LoVo (cell line): ENCODE measurements at regions not wholly inside any gene's neighbourhood (a gene's known extent, or its start where the extent isn't known, plus 50 kb on each side); places are given as distances from the start of the nearest gene placed in this dataset.

ENCODE experiments used
- DNase-seq: peaks from one replicate; pipeline ENCODE4 v3.0.0-alpha.2; 2016; ENCODE audit warnings: low spot score

GRCh38 chr3:82940124-82940523 lies 1178.7 kb upstream of the GBE1 start:
- DNase-seq: no peak

DNA sequence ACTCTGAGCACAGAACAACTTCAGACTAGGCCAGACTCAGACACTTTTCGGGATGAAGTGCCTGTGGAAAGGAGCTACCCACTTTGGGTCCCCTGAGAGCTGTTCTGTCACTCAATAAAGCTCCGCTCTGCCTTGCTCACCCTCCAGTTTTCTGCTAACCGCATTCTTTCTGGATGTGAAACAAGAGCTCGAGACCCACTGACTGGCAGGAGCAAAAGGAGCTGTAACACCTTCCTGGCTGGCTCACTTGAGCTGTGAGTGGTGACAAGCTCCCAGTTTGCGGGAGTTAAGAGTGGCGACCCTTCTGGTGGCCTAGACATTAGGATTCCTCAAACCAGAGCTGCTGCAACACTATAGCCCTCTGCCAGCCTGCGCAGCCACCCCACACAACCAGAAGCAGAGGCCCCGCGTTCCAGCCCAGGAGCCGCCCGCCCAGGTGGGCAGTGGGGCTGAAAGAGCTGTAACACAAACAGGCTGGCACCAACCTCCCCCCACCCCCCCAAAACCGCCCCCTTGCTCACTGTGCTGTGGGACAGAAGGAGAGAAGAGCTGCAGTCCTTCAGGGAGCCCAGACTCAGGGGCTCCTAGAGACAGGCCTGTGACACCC lies 1178.1 kb upstream of the GBE1 start:
- no peak for DNase-seq

DNA sequence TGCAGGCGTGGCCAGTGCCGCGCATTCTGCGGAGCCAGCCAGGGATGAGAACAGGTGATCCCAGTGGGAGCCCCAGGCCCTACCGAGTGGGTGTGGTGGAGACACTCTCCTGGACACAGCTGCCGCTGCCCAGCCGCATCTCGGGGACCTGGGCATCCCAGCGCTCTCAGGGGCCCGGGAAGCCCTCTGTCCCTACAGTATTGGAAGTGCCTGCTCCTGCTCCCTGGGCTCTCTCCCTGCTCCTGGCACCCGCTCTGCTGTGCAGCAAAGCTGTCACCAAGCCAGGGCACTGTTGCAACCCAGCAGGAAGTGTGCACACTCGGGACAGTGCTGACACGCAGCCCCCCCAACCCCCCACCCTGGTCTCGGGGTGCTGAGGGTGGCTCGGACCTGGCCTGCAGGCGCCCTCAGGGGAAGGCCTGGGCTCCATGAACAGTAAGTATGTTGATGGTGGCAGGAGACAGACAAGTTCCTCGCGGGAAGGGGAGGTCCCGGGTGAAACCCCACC lies 1177.4 kb upstream of the GBE1 start:
- DNase-seq: no peak

- no peak for DNase-seq
Observed at GRCh38 chr3:82927309-82928253, 1166.1 kb upstream of the GBE1 start.

DNA sequence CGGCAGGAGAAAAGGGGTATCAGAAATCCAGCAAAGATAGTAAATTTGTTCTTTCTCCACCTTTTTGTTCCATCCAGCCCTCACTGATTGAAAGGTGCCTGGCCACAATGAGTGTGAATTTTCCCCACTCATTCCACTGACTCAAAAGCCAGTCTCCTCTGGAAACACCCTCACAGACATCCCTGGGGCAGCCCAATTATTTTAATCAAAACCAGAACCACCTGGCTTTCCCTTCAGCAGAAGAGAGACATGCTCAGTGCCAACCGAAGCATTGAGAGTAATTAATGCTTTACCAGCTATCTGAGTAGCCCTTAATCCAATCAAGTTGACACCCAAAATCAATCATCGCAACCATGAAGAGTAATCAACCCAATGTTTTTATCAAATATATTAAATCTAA lies 1129.6 kb upstream of the GBE1 start:
- DNase-seq: no peak

DNA sequence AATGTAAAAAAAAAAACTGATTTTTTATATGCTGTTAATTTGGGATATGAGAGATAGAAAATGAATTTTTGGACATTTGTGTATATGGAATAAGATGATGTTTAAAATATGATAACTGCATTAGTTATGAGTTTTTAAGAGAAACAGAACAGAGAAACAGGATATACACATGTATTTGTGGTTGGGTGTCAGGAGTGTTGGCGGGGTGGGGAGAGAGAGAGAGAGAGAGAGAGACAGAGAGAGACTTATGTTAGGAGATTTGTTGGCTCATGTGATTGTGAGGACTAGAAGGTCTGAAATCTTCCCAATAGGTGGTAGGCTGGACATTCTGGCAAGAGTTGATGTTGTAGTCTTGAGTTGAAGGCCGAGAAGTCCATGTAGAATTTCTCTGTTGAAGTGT lies 1121.6 kb upstream of the GBE1 start:
- DNase-seq: no peak

- no peak for DNase-seq
Observed at GRCh38 chr3:82875401-82875800, 1114.0 kb upstream of the GBE1 start.

DNA sequence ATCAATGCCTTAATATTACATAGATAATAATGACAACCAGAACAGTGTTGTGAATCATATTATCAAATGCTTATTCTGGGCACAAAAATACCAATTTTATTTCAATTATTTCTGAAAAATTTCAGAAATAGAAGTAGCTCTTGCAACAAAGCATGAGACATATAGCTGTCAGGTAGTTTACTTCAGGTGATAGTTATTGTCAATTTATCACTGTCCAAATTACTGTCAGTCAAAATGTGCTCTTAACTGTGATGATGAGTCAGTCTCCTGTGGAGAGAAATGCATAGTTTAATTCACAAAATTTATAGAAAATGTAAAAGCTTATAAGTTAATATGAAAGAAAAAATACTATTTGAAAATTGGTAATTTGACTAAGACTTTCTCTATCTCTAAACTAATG lies 1078.4 kb upstream of the GBE1 start:
- DNase-seq: no peak

DNA sequence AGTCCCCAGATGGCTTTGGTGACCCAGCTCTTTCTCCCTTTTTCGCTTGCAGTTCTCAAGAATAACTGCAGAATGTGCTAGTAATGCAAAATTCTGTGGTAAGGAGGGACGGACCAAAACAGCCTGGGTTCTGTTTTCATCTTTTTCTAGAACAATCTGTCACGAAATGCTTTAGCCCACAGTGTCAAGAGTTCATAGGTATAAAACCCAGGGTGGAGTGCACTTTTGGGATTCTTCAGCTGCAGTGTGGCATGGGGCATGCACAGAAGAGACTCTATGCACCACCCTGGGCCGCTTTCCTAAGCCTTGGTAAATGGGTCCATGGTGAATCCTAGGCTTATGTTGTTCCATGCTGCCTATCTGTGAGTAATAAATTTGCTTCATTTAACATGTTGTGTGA lies 1072.7 kb upstream of the GBE1 start:
- no peak for DNase-seq

GRCh38 chr3:82824491-82824890 lies 1063.0 kb upstream of the GBE1 start:
- no peak for DNase-seq

GRCh38 chr3:82816086-82816485 lies 1054.6 kb upstream of the GBE1 start:
- DNase-seq: no peak

DNA sequence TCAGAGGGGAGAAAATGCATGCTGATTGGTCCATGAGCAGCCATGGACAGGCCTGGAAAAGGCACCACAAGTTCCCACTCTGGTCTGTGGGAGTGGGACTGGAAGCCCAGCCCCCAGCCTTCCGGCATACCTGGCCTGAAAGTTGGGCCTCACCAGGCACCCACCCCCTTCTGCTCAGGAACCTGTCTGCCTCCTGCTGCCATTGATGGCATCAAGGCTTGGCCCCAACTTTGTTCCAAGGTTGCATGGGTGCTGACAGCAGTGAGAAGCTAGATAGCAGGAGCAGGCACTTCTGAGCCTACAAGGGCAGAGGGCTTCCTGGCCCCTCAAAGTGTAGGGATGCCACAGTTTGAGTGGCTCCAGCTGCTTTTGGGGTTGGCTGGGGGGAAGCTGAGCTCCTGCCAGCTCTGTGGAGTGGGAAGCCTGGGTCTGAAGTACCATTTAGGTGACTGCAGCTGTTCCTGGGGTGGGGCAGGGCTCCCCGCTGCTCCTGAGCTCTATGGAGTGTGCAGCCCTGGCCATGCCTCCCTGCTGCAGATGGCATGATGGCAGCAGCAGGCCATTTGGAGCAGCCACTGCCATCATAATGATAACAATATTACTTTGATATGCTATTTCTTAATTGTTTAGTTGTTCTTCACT lies 1054.1 kb upstream of the GBE1 start:
- DNase-seq: no peak

DNA sequence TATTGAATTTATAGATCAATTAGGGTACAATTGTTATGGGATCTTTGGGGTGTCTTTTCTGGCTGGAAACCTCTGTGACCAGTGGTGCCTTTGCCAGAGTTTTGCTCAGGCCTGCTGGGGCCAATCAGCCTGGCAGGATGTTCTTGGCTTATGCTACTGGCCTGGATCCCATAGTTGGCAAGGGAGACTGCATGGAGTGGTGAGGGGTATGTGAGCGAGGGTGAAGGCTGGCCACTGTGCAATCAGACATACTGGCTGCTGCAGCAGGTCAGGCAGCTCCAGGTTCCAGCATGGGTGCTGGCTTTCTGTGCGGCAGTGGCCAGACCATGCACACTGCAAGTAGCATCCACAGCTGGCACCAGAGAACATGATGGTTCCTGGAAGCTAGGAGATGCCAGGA lies 1053.2 kb upstream of the GBE1 start:
- no peak for DNase-seq

DNA sequence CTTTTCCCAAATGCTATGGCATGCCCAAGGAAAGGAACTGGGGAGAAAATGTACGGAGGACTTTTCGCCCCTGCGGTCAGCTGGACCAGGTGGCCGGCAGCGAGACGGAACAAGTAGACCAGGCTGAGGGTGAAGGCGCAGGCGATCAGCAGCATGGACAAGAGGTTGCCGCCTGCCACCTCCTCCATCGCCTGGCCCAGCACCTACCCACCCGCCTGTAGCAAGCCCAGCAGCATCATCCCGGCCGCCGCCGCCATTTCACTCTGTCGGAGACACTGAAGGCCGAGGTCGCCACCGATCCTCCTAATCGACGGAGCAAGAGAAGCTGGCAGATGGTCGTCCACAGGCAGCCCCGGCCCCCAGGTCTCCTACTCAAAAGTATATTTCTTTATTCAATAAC lies 1046.3 kb upstream of the GBE1 start:
- no peak for DNase-seq

GRCh38 chr3:82802501-82802900 lies 1041.1 kb upstream of the GBE1 start:
- no peak for DNase-seq

GRCh38 chr3:82800248-82800647 lies 1038.8 kb upstream of the GBE1 start:
- no peak for DNase-seq

- no peak for DNase-seq
Observed at GRCh38 chr3:82796765-82797164, 1035.3 kb upstream of the GBE1 start.

GRCh38 chr3:82791241-82791640 lies 1029.8 kb upstream of the GBE1 start:
- DNase-seq: no peak

DNA sequence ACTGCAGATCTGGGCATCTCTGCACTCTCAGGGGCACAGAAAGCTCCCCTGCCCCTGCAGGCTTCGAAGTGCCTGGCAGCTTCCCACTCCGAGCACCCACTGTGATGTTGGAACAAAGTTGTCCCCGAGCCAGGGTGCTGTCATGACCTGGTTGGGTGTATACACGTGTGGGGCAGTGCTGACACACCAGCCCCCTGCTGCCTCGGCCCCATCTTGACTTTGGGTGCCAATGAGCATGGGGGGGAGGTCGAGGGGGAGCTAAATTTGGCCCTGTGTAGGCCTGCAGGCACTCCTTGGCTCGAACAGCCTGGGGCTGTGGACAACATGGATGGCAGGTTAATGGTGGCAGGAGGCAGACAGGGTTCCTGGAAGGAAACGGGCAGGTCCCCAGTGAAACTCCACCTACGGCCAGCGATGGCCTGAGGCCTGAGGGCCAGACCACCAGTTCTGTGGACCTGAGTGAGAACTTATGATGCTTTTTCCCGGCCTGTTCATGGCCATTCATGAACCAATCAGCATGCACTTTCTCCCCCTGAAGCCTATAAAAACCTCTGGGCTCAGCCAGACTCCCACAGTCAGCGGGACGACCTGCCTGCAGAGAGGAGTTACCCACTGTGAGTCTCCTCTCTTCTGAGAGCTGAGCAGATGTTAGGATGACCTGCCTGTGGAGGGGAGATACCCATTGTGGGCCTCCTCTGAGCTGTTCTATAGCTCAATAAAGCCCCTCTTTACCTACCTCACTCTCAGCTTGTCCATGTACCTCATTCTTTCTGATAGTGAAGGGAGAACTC lies 1029.1 kb upstream of the GBE1 start:
- DNase-seq: no peak

GRCh38 chr3:82783194-82783593 lies 1021.7 kb upstream of the GBE1 start:
- no peak for DNase-seq

- DNase-seq: no peak
Observed at GRCh38 chr3:82773207-82773606, 1011.8 kb upstream of the GBE1 start.

- DNase-seq: no peak
Observed at GRCh38 chr3:82764521-82764920, 1003.1 kb upstream of the GBE1 start.
